Left lung (tissue), 4 donors: ENCODE measurements at regions not wholly inside any gene's neighbourhood (a gene's known extent, or its start where the extent isn't known, plus 50 kb on each side); places are given as distances from the start of the nearest gene placed in this dataset.

Experiments used
- ATAC-seq: fragments of 200-7000 bp; cut with Tn5 transposase; one replicate; pipeline ENCODE4 v1.9.1; 2020; ENCODE audit warnings: moderate library complexity
- DNase-seq, 4 donors: peaks; one replicate each; pipeline ENCODE4 v3.0.0-alpha.2; 2013 to 2020
- H3K27ac ChIP-seq, 2 donors: fragments of 200-600 bp; sonication (generic) in 1 of 2; one replicate each; pipeline versions ENCODE4 v1.5.0 to v1.8.0; 2020 to 2021
- H3K27me3 ChIP-seq, 2 donors: fragments of 200-600 bp; sonication (generic) in 1 of 2; one replicate each; pipeline versions ENCODE4 v1.5.0 to v1.8.0; 2020 to 2021
- H3K36me3 ChIP-seq, 2 donors: fragments of 200-600 bp; sonication (generic) in 1 of 2; one replicate each; pipeline versions ENCODE4 v1.5.0 to v1.8.0; 2020 to 2021
- H3K4me1 ChIP-seq, 2 donors: fragments of 200-600 bp; one replicate each; pipeline ENCODE4 v1.8.0; 2021
- H3K4me3 ChIP-seq, 2 donors: fragments of 200-600 bp; sonication (generic) in 1 of 2; one replicate each; pipeline versions ENCODE4 v1.5.0 to v1.8.0; 2020 to 2021; ENCODE audit warnings: mild to moderate bottlenecking in 1 of 2
- H3K9me3 ChIP-seq, 2 donors: fragments of 200-600 bp; sonication (generic) in 1 of 2; one replicate each; pipeline versions ENCODE4 v1.5.0 to v1.8.0; 2020 to 2021
- intact Hi-C, 2 donors: fragments of 100-400 bp; cut with DNase I; formaldehyde crosslinking; loops; one replicate each; pipeline versions ENCODE4 v1.11.2 to v1.14.2; 2022
- TF ChIP-seq, protein P1 (sequence below), 2 donors: fragments of 200-600 bp; sonication (generic) in 1 of 2; IDR thresholded peaks; one replicate each; pipeline versions ENCODE4 v1.5.0 to v1.8.0; 2021; ENCODE audit warnings: antibody characterized with exemption in 2 of 2
- donor health status: DM: no; HTN: yes; CAD: no.
- donor health status: DM: no; HTN: no; CAD: no.

DNA sequence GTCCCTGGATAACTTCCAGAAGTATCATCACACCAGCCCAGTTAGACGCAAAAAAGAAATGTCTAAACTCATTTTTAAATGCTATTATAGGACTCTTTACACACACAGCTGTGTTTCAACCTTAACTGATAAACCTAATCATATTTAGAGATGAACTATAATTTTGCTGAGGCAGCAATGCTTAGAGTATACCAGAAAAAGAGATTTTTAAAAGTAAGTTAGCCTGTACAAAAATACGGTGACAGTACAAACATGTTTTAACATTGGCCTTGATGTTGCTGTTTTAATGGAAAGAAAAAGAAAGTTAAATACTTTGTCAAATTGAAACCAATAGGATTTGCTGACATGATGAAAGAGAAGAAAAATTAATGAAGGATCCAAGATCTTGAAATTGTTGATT is 1341.2 kb upstream of the CDH6 start:
- Histone ChIP-seq H3K27me3 (no peaks in the 10 kb centered on the region), H3K27ac (no peak overlapping the region), H3K4me3 (no peak overlapping the region), H3K4me1 (no peaks in the 10 kb centered on the region), H3K9me3 (peaks cover 0 to 19% of the 10 kb centered on the region in 2 donors), H3K36me3 (no peaks in the 10 kb centered on the region)
- intact Hi-C loops: no loop called here
- ATAC-seq (no peak), DNase-seq (no peak)
- TF ChIP-seq, protein P1, sequence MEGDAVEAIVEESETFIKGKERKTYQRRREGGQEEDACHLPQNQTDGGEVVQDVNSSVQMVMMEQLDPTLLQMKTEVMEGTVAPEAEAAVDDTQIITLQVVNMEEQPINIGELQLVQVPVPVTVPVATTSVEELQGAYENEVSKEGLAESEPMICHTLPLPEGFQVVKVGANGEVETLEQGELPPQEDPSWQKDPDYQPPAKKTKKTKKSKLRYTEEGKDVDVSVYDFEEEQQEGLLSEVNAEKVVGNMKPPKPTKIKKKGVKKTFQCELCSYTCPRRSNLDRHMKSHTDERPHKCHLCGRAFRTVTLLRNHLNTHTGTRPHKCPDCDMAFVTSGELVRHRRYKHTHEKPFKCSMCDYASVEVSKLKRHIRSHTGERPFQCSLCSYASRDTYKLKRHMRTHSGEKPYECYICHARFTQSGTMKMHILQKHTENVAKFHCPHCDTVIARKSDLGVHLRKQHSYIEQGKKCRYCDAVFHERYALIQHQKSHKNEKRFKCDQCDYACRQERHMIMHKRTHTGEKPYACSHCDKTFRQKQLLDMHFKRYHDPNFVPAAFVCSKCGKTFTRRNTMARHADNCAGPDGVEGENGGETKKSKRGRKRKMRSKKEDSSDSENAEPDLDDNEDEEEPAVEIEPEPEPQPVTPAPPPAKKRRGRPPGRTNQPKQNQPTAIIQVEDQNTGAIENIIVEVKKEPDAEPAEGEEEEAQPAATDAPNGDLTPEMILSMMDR (IDR thresholded peaks at IDR 0.05): no peak

DNA sequence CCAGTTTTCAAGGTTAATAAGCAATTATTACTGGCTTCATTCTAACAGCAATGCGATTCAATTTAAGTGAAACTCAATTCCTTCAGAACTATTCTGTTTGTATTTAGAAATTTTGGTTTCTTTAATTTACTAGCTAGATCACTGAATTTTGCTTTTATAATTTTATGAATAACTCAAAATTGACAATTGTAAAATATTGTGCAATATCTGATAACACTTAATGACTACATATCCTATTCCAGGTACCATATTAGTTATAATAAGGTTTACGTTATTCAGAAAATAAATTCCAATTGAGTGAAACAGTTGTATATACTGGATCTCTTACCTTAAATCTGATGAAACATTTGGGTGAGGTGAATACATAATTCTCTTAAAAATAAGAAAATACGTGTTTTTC is 1348.3 kb upstream of the CDH6 start:
- Histone ChIP-seq H3K27ac (no peak overlapping the region), H3K9me3 (peaks cover 0 to 9% of the 10 kb centered on the region in 2 donors), H3K4me1 (no peaks in the 10 kb centered on the region), H3K27me3 (no peaks in the 10 kb centered on the region), H3K36me3 (no peaks in the 10 kb centered on the region), H3K4me3 (no peak overlapping the region)
- intact Hi-C loops: no loop called here
- DNase-seq: no peak
- no peak for ATAC-seq
- TF ChIP-seq, protein P1 (IDR thresholded peaks at IDR 0.05): no peak

DNA sequence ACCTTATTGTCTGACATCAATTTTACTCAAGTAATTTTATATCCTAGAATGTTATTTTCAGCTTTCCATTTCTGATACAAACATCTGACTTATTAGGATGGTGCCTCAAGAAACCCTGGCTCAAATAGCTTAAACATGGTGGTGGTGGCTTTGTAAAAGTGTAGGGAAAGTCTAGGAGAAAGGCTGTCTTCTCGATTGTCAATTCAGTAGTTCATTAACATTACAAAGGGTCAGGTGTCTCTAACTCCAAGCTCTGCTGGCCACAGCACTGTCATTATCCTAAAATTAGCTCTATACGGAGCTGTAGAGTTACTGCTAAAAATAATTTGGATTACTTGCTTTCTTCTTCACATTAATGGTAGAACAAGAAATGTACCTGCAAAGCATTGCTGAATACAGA is 1360.1 kb upstream of the CDH6 start:
- no peak for ATAC-seq
- Histone ChIP-seq H3K27me3 (no peaks in the 10 kb centered on the region), H3K4me1 (no peaks in the 10 kb centered on the region), H3K36me3 (no peaks in the 10 kb centered on the region), H3K27ac (no peak overlapping the region), H3K4me3 (no peak overlapping the region), H3K9me3 (peaks cover 0 to 8% of the 10 kb centered on the region in 2 donors)
- DNase-seq: no peak
- intact Hi-C loops: no loop called here
- TF ChIP-seq, protein P1 (IDR thresholded peaks at IDR 0.05): no peak

DNA sequence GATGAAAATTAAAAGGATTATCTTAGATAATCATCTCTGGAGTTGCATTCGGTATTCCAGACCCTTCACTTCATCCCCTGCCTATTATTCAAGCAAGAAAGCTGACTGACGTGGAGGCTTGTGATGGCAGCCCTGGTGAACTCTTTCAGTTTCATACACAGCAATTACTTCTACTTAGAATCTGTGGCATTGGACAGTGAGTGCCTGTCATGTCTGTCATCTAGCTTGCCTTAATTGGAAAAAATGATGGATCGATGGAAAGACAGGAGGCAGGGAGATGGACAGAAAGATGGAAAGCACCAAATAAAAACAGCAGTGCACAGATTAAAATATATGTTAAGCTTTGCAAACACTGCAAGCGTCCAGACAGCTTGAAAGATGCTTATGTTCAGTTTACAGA is 1371.0 kb upstream of the CDH6 start:
- H3K4me1 ChIP-seq: no peaks in the 10 kb centered on the region

DNA sequence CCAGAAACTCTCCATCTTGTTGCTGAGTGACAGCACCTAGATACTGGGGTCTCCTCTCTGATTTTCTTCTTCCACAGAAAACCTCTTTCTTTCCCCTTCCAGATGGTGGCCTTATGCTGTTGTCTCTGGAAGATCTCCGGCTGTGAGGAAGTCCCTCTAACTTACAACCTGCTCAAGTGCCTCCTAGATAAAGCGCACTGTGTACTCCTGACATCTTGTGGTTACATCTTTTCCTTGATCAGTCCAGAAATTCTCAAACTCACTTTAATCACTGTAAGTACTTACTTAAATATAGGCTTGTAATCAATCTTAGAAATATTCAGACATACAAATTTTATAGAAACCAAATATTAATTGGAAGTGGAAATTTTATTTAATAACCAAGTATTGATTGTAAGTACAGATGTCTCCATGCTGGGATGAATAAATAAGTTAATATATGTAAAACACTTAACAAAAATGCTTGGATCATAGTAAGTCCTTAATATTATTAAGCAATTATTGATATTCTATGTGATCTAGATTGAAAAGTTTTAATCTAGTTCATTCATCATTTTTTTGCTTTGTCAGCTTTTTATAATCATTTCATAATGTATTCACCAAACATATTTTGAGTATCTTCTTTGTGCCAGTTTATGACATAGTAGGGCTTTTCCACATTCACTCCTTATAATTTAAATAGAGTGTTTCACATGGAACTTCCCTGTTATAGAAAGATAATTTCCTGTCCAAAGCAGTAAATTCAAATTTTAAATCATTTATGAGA is 1381.4 kb upstream of the CDH6 start:
- peaks cover 0 to 2% of the 10 kb centered on the region in 2 donors for H3K9me3 ChIP-seq
- H3K4me3 ChIP-seq: no peak overlapping the region
- H3K27ac ChIP-seq: no peak overlapping the region
- DNase-seq (no peak), ATAC-seq (no peak)
- intact Hi-C loops: no loop called here
- no peaks in the 10 kb centered on the region for H3K36me3 ChIP-seq
- no peaks in the 10 kb centered on the region for H3K4me1 ChIP-seq
- TF ChIP-seq, protein P1 (IDR thresholded peaks at IDR 0.05): no peak
- no peaks in the 10 kb centered on the region for H3K27me3 ChIP-seq

More for the DNA sequence above, 1371.0 kb upstream of the CDH6 start:
- no peak overlapping the region for H3K4me3 ChIP-seq
- no peaks in the 10 kb centered on the region for H3K36me3 ChIP-seq
- H3K27ac ChIP-seq: no peak overlapping the region
- intact Hi-C loops: no loop called here
- H3K27me3 ChIP-seq: no peaks in the 10 kb centered on the region
- ATAC-seq (no peak), DNase-seq (no peak)
- TF ChIP-seq, protein P1 (IDR thresholded peaks at IDR 0.05): no peak
- H3K9me3 ChIP-seq: no peaks in the 10 kb centered on the region
